ENCODE measurements at regions not wholly inside any gene's neighbourhood (a gene's known extent, or its start where the extent isn't known, plus 50 kb on each side); places are given as distances from the start of the nearest gene placed in this dataset.

- TF ChIP-seq, protein P1, sequence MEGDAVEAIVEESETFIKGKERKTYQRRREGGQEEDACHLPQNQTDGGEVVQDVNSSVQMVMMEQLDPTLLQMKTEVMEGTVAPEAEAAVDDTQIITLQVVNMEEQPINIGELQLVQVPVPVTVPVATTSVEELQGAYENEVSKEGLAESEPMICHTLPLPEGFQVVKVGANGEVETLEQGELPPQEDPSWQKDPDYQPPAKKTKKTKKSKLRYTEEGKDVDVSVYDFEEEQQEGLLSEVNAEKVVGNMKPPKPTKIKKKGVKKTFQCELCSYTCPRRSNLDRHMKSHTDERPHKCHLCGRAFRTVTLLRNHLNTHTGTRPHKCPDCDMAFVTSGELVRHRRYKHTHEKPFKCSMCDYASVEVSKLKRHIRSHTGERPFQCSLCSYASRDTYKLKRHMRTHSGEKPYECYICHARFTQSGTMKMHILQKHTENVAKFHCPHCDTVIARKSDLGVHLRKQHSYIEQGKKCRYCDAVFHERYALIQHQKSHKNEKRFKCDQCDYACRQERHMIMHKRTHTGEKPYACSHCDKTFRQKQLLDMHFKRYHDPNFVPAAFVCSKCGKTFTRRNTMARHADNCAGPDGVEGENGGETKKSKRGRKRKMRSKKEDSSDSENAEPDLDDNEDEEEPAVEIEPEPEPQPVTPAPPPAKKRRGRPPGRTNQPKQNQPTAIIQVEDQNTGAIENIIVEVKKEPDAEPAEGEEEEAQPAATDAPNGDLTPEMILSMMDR (IDR thresholded peaks at IDR 0.05) = no peak
- TF ChIP-seq POLR2A (IDR thresholded peaks at IDR 0.05) (no peak), POLR2AphosphoS5 (IDR thresholded peaks at IDR 0.05) (no peak), EP300 (IDR thresholded peaks at IDR 0.05) (no peak)
These were observed 53.9 kb upstream of the PTGR2 start for GRCh38 chr14:73797543-73798265.
